ENCODE measurements at regions not wholly inside any gene's neighbourhood (a gene's known extent, or its start where the extent isn't known, plus 50 kb on each side); places are given as distances from the start of the nearest gene placed in this dataset.

GRCh38 chr5:98217138-98217537 is 556.3 kb upstream of the RGMB start (continued):
- no peak for TF ChIP-seq AFF4 (CRISPR knock-in tag; IDR thresholded peaks at IDR 0.05; ENCODE audit: borderline replicate concordance)
- TF ChIP-seq ERG (CRISPR knock-in tag; IDR thresholded peaks at IDR 0.05) = no peak
- no peak for TF ChIP-seq JAZF1 (CRISPR knock-in tag; IDR thresholded peaks at IDR 0.05)
- TF ChIP-seq ATF1 (CRISPR knock-in tag; IDR thresholded peaks at IDR 0.05) = no peak
- no peak for TF ChIP-seq PRDM15 (CRISPR knock-in tag; IDR thresholded peaks at IDR 0.05)
- no peak for TF ChIP-seq MYBL2 (CRISPR knock-in tag; IDR thresholded peaks at IDR 0.05)
- TF ChIP-seq ESRRA (CRISPR knock-in tag; IDR thresholded peaks at IDR 0.05; ENCODE audit: borderline replicate concordance) = no peak
- no peak for TF ChIP-seq ELF4 (CRISPR knock-in tag; IDR thresholded peaks at IDR 0.05; ENCODE audit: low read depth)

GRCh38 chr5:98218838-98219237 is 554.6 kb upstream of the RGMB start:
- no peaks in the 10 kb centered on the region; the same call in 1 of the 2 replicates for H3K9me3 Mint-ChIP-seq
- no peak overlapping the region for H3K4me3 Mint-ChIP-seq
- POLR2A ChIA-PET = no interaction called here
- ATAC-seq (no peak), DNase-seq (ENCODE audit: low spot score) (no peak)
- no peaks in the 10 kb centered on the region for H3K27me3 Mint-ChIP-seq (ENCODE audit: low read depth)
- H3K36me3 Mint-ChIP-seq = no peaks in the 10 kb centered on the region
- no peaks in the 10 kb centered on the region for H3K4me1 Mint-ChIP-seq
- CTCF ChIA-PET = no interaction called here
- H3K27ac Mint-ChIP-seq = no peak overlapping the region
- TF ChIP-seq IRF2 (CRISPR knock-in tag; IDR thresholded peaks at IDR 0.05; ENCODE audit: borderline replicate concordance, low read depth) (no peak), CBFB (CRISPR knock-in tag; IDR thresholded peaks at IDR 0.05; ENCODE audit: low read depth) (no peak), ZNF396 (CRISPR knock-in tag; IDR thresholded peaks at IDR 0.05; ENCODE audit: borderline replicate concordance) (no peak), ZNF512 (CRISPR knock-in tag; IDR thresholded peaks at IDR 0.05; ENCODE audit: borderline replicate concordance) (no peak), AFF4 (CRISPR knock-in tag; IDR thresholded peaks at IDR 0.05; ENCODE audit: borderline replicate concordance) (no peak), ZSCAN18 (CRISPR knock-in tag; IDR thresholded peaks at IDR 0.05) (no peak), MAX (CRISPR knock-in tag; IDR thresholded peaks at IDR 0.05) (no peak), USF1 (CRISPR knock-in tag; IDR thresholded peaks at IDR 0.05) (no peak), ZNF281 (CRISPR knock-in tag; IDR thresholded peaks at IDR 0.05) (no peak)

Measured in WTC11 (cell line).